ENCODE measurements at regions not wholly inside any gene's neighbourhood (a gene's known extent, or its start where the extent isn't known, plus 50 kb on each side); places are given as distances from the start of the nearest gene placed in this dataset.

- no peak for DNase-seq (ENCODE audit: low read depth in 2 of 2)
Observed at GRCh38 chr14:98802044-98802443, 470.0 kb downstream of the BCL11B start.

- no peak for DNase-seq (ENCODE audit: low read depth in 2 of 2)
Observed at GRCh38 chr14:98803196-98803595, 468.8 kb downstream of the BCL11B start.

- DNase-seq (ENCODE audit: low read depth in 2 of 2), result no peak
Observed at GRCh38 chr14:98808494-98809407, 463.2 kb downstream of the BCL11B start.

- no peak for DNase-seq (ENCODE audit: low read depth in 2 of 2)
Observed at GRCh38 chr14:98816195-98816594, 455.8 kb downstream of the BCL11B start.

- DNase-seq (ENCODE audit: low read depth in 2 of 2), result no peak
Observed at GRCh38 chr14:98816720-98817119, 455.3 kb downstream of the BCL11B start.

GRCh38 chr14:98819132-98819866 lies 452.7 kb downstream of the BCL11B start:
- no peak for DNase-seq (ENCODE audit: low read depth in 2 of 2)

GRCh38 chr14:98819867-98820206 lies 452.2 kb downstream of the BCL11B start:
- no peak for DNase-seq (ENCODE audit: low read depth in 2 of 2)

GRCh38 chr14:98822917-98823316 lies 449.1 kb downstream of the BCL11B start:
- DNase-seq (ENCODE audit: low read depth in 2 of 2), result no peak

GRCh38 chr14:98826618-98827017 lies 445.4 kb downstream of the BCL11B start:
- DNase-seq (ENCODE audit: low read depth in 2 of 2), result no peak

GRCh38 chr14:98834119-98834518 lies 437.9 kb downstream of the BCL11B start:
- DNase-seq (ENCODE audit: low read depth in 2 of 2), result no peak

- DNase-seq (ENCODE audit: low read depth in 2 of 2), result no peak
Observed at GRCh38 chr14:98835051-98835824, 436.8 kb downstream of the BCL11B start.

GRCh38 chr14:98835825-98836100 lies 436.2 kb downstream of the BCL11B start:
- DNase-seq (ENCODE audit: low read depth in 2 of 2), result no peak

- DNase-seq (ENCODE audit: low read depth in 2 of 2), result no peak
Observed at GRCh38 chr14:98840091-98840490, 431.9 kb downstream of the BCL11B start.

GRCh38 chr14:98840511-98840910 lies 431.5 kb downstream of the BCL11B start:
- no peak for DNase-seq (ENCODE audit: low read depth in 2 of 2)

- no peak for DNase-seq (ENCODE audit: low read depth in 2 of 2)
Observed at GRCh38 chr14:98844456-98844855, 427.5 kb downstream of the BCL11B start.

GRCh38 chr14:98847521-98848468 lies 424.2 kb downstream of the BCL11B start:
- DNase-seq (ENCODE audit: low read depth in 2 of 2), result no peak

GRCh38 chr14:98853063-98853729 lies 418.8 kb downstream of the BCL11B start:
- no peak for DNase-seq (ENCODE audit: low read depth in 2 of 2)

GRCh38 chr14:98855926-98856715 lies 415.9 kb downstream of the BCL11B start:
- DNase-seq (ENCODE audit: low read depth in 2 of 2), result no peak

GRCh38 chr14:98858158-98858557 lies 413.8 kb downstream of the BCL11B start:
- no peak for DNase-seq (ENCODE audit: low read depth in 2 of 2)

GRCh38 chr14:98858561-98858960 lies 413.4 kb downstream of the BCL11B start:
- no peak for DNase-seq (ENCODE audit: low read depth in 2 of 2)

Data from activated CD4-positive, alpha-beta T cell treated with anti-CD3 and anti-CD28 coated beads for 24 hours (primary cell).